HCEC 1CT (cell line): ENCODE measurements at regions not wholly inside any gene's neighbourhood (a gene's known extent, or its start where the extent isn't known, plus 50 kb on each side); places are given as distances from the start of the nearest gene placed in this dataset.
"Not testable (repeated sequence)": the region's sequence is repeated elsewhere in the genome, so short reads cannot be mapped to it uniquely, and the experiment has no call there.

Source experiments
- DNase-seq: peaks from one replicate; pipeline ENCODE4 v3.0.0-alpha.2; 2017

- DNase-seq, result no peak
Observed at GRCh38 chr6:158920311-158920905, 79.6 kb downstream of the RSPH3 start.

GRCh38 chr6:158919865-158920264 is 80.1 kb downstream of the RSPH3 start:
- DNase-seq, result no peak

GRCh38 chr6:158916617-158917016 is 83.4 kb downstream of the RSPH3 start:
- DNase-seq, result no peak

- no peak for DNase-seq
Observed at GRCh38 chr6:158914923-158915322, 85.1 kb downstream of the RSPH3 start.

GRCh38 chr6:158913580-158913979 is 86.4 kb downstream of the RSPH3 start:
- DNase-seq, result no peak

GRCh38 chr6:158912655-158913054 is 87.3 kb downstream of the RSPH3 start:
- no peak for DNase-seq

GRCh38 chr6:158911746-158912480 is 88.1 kb downstream of the RSPH3 start:
- no peak for DNase-seq

- no peak for DNase-seq
Observed at GRCh38 chr6:158910484-158911440, 89.2 kb downstream of the RSPH3 start.

- DNase-seq, result no peak
Observed at GRCh38 chr6:158909938-158910337, 90.1 kb downstream of the RSPH3 start.

- DNase-seq, result no peak
Observed at GRCh38 chr6:158908606-158909005, 89.4 kb upstream of the EZR start.

GRCh38 chr6:158907931-158908330 is 88.8 kb upstream of the EZR start:
- no peak for DNase-seq

GRCh38 chr6:158906926-158907325 is 87.8 kb upstream of the EZR start:
- peak; percentile 22 for DNase-seq

- DNase-seq, result no peak
Observed at GRCh38 chr6:158905277-158905676, 86.1 kb upstream of the EZR start.

- DNase-seq, result no peak
Observed at GRCh38 chr6:158903801-158904200, 84.6 kb upstream of the EZR start.

- DNase-seq, result no peak
Observed at GRCh38 chr6:158900663-158901312, 81.6 kb upstream of the EZR start.

GRCh38 chr6:158897236-158897635 is 78.1 kb upstream of the EZR start:
- no peak for DNase-seq

GRCh38 chr6:158895661-158896060 is 76.5 kb upstream of the EZR start:
- DNase-seq, result no peak

- DNase-seq, result peak; percentile 55
Observed at GRCh38 chr6:158894193-158894592, 75.0 kb upstream of the EZR start.

GRCh38 chr6:158892266-158892665 is 73.1 kb upstream of the EZR start:
- no peak for DNase-seq

- not testable (repeated sequence) for DNase-seq
Observed at GRCh38 chr6:158891560-158891959, 72.4 kb upstream of the EZR start.

- peak; percentile 21 for DNase-seq
Observed at GRCh38 chr6:158888171-158888570, 69.0 kb upstream of the EZR start.

GRCh38 chr6:158886346-158886977 is 67.3 kb upstream of the EZR start:
- DNase-seq, result not testable (repeated sequence)

GRCh38 chr6:158881884-158882283 is 62.7 kb upstream of the EZR start:
- not testable (repeated sequence) for DNase-seq
